ENCODE measurements at regions not wholly inside any gene's neighbourhood (a gene's known extent, or its start where the extent isn't known, plus 50 kb on each side); places are given as distances from the start of the nearest gene placed in this dataset.

DNA sequence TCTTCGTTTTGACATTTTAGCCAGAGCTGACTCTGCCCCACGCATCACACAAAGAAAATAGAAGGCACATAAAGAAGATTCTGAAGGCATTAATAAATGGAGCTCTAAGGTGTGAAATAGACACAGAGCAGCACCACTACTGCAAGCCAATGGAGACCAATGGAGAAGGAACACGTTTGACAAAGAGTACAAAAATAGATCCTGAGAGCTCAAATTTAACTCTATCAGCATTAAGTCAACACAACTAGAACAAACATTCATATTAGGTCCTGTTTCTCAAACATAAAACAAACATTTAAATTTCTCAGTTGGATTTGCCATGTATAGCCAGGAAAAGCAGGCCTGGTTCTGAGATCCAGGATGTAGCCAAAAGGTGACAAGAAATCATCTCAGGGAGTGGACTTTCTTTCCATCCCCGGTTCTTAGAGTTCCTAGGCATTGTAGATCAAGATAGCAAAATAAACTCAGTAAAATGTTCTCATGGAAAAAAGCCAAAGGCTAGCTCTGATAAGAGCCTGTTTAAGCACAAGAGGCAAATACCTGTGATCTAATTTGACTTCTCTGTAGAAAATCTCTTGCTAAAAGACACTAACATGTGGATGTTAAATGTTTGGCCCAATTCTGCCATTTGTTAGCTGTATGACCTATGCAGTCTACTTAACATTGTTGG is 174.2 kb upstream of the VIPR2 start:
- TF ChIP-seq, protein P1, sequence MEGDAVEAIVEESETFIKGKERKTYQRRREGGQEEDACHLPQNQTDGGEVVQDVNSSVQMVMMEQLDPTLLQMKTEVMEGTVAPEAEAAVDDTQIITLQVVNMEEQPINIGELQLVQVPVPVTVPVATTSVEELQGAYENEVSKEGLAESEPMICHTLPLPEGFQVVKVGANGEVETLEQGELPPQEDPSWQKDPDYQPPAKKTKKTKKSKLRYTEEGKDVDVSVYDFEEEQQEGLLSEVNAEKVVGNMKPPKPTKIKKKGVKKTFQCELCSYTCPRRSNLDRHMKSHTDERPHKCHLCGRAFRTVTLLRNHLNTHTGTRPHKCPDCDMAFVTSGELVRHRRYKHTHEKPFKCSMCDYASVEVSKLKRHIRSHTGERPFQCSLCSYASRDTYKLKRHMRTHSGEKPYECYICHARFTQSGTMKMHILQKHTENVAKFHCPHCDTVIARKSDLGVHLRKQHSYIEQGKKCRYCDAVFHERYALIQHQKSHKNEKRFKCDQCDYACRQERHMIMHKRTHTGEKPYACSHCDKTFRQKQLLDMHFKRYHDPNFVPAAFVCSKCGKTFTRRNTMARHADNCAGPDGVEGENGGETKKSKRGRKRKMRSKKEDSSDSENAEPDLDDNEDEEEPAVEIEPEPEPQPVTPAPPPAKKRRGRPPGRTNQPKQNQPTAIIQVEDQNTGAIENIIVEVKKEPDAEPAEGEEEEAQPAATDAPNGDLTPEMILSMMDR (CRISPR knock-in tag; IDR thresholded peaks at IDR 0.05): no peak
- TF ChIP-seq BCL6 (CRISPR knock-in tag; IDR thresholded peaks at IDR 0.05) (no peak), ZNF34 (CRISPR knock-in tag; IDR thresholded peaks at IDR 0.05; ENCODE audit: borderline replicate concordance) (no peak), ZNF546 (CRISPR knock-in tag; conservative IDR thresholded peaks at IDR 0.05) (no peak), RFXAP (CRISPR knock-in tag; IDR thresholded peaks at IDR 0.05; ENCODE audit: borderline replicate concordance) (no peak), ZNF274 (CRISPR knock-in tag; IDR thresholded peaks at IDR 0.05) (no peak), XRCC5 (optimal IDR thresholded peaks at IDR 0.05; ENCODE audit: low read length) (no peak), JUNB (CRISPR knock-in tag; IDR thresholded peaks at IDR 0.05; ENCODE audit: borderline replicate concordance) (no peak), ZSCAN22 (CRISPR knock-in tag; IDR thresholded peaks at IDR 0.05) (no peak)
- TF ChIP-seq, protein P2, sequence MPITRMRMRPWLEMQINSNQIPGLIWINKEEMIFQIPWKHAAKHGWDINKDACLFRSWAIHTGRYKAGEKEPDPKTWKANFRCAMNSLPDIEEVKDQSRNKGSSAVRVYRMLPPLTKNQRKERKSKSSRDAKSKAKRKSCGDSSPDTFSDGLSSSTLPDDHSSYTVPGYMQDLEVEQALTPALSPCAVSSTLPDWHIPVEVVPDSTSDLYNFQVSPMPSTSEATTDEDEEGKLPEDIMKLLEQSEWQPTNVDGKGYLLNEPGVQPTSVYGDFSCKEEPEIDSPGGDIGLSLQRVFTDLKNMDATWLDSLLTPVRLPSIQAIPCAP (CRISPR knock-in tag; IDR thresholded peaks at IDR 0.05; ENCODE audit: low read depth): no peak
- TF ChIP-seq, protein P3, sequence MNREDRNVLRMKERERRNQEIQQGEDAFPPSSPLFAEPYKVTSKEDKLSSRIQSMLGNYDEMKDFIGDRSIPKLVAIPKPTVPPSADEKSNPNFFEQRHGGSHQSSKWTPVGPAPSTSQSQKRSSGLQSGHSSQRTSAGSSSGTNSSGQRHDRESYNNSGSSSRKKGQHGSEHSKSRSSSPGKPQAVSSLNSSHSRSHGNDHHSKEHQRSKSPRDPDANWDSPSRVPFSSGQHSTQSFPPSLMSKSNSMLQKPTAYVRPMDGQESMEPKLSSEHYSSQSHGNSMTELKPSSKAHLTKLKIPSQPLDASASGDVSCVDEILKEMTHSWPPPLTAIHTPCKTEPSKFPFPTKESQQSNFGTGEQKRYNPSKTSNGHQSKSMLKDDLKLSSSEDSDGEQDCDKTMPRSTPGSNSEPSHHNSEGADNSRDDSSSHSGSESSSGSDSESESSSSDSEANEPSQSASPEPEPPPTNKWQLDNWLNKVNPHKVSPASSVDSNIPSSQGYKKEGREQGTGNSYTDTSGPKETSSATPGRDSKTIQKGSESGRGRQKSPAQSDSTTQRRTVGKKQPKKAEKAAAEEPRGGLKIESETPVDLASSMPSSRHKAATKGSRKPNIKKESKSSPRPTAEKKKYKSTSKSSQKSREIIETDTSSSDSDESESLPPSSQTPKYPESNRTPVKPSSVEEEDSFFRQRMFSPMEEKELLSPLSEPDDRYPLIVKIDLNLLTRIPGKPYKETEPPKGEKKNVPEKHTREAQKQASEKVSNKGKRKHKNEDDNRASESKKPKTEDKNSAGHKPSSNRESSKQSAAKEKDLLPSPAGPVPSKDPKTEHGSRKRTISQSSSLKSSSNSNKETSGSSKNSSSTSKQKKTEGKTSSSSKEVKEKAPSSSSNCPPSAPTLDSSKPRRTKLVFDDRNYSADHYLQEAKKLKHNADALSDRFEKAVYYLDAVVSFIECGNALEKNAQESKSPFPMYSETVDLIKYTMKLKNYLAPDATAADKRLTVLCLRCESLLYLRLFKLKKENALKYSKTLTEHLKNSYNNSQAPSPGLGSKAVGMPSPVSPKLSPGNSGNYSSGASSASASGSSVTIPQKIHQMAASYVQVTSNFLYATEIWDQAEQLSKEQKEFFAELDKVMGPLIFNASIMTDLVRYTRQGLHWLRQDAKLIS (CRISPR knock-in tag; IDR thresholded peaks at IDR 0.05): no peak
- TF ChIP-seq, protein P4, sequence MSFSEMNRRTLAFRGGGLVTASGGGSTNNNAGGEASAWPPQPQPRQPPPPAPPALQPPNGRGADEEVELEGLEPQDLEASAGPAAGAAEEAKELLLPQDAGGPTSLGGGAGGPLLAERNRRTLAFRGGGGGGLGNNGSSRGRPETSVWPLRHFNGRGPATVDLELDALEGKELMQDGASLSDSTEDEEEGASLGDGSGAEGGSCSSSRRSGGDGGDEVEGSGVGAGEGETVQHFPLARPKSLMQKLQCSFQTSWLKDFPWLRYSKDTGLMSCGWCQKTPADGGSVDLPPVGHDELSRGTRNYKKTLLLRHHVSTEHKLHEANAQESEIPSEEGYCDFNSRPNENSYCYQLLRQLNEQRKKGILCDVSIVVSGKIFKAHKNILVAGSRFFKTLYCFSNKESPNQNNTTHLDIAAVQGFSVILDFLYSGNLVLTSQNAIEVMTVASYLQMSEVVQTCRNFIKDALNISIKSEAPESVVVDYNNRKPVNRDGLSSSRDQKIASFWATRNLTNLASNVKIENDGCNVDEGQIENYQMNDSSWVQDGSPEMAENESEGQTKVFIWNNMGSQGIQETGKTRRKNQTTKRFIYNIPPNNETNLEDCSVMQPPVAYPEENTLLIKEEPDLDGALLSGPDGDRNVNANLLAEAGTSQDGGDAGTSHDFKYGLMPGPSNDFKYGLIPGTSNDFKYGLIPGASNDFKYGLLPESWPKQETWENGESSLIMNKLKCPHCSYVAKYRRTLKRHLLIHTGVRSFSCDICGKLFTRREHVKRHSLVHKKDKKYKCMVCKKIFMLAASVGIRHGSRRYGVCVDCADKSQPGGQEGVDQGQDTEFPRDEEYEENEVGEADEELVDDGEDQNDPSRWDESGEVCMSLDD (CRISPR knock-in tag; IDR thresholded peaks at IDR 0.05; ENCODE audit: borderline replicate concordance): no peak
